ENCODE measurements at regions not wholly inside any gene's neighbourhood (a gene's known extent, or its start where the extent isn't known, plus 50 kb on each side); places are given as distances from the start of the nearest gene placed in this dataset.

DNA sequence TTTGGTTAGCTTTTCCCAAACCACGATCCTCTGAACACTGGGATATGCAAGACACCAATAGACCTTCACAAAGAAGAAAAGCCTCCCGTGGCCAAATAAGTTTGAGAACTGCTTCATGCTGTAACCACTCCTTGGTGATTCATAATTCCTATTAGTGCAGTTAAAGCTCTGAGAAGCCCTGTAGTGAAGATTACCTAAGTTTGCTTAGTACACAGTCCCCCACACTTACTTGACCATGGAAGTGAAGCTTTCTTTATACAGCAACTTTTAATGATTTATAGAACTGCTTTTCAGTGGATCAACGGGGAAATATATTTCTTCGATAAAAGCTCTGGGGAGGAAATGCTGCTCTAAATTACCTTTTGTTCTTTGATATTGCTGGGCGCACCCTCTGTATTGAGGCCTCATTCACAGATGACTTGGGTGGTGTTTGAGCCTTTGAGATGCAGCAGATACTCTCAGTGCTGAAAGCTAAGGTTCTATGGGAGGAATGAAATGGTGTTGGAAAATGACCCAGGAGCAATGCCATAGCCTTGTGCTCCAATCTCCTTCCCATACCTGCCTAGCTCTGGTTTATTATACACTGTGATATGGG is 67.4 kb downstream of the CBLL2 start:
- TF ChIP-seq POLR2AphosphoS5 (IDR thresholded peaks at IDR 0.05) (no peak), CTCF (IDR thresholded peaks at IDR 0.05) (no peak)
